Progenitor cell of endocrine pancreas (in vitro differentiated cells): ENCODE measurements at regions not wholly inside any gene's neighbourhood (a gene's known extent, or its start where the extent isn't known, plus 50 kb on each side); places are given as distances from the start of the nearest gene placed in this dataset.

Experiments used
- DNase-seq: peaks from one replicate; pipeline ENCODE4 v3.0.0; 2021; ENCODE audit warnings: low spot score; ENCODE audit not compliant: unreplicated experiment
- H3K27ac Mint-ChIP-seq: 2 replicates; pipeline ENCODE4 v1.8.0; 2021; ENCODE audit warnings: mild to moderate bottlenecking, moderate library complexity, mixed read lengths
- H3K27me3 Mint-ChIP-seq: 2 replicates; pipeline ENCODE4 v1.8.0; 2021; ENCODE audit warnings: mixed read lengths
- H3K36me3 Mint-ChIP-seq: 2 replicates; pipeline ENCODE4 v1.8.0; 2022; ENCODE audit warnings: mixed read lengths; ENCODE audit not compliant: insufficient read depth
- H3K4me1 Mint-ChIP-seq: 2 replicates; pipeline ENCODE4 v1.8.0; 2021; ENCODE audit warnings: low read depth, mixed read lengths
- H3K4me3 Mint-ChIP-seq: 2 replicates; pipeline ENCODE4 v1.8.0; 2021; ENCODE audit warnings: low read depth, mild to moderate bottlenecking, moderate library complexity, mixed read lengths
- H3K9me3 Mint-ChIP-seq: 2 replicates; pipeline ENCODE4 v1.8.0; 2021; ENCODE audit warnings: low read depth, mixed read lengths
- TF ChIP-seq, protein P1 (sequence below): fragments of 200-600 bp; sonication (generic); IDR thresholded peaks from one replicate; pipeline ENCODE4 v1.5.0; 2021; ENCODE audit warnings: antibody characterized with exemption, mild to moderate bottlenecking; ENCODE audit not compliant: unreplicated experiment

DNA sequence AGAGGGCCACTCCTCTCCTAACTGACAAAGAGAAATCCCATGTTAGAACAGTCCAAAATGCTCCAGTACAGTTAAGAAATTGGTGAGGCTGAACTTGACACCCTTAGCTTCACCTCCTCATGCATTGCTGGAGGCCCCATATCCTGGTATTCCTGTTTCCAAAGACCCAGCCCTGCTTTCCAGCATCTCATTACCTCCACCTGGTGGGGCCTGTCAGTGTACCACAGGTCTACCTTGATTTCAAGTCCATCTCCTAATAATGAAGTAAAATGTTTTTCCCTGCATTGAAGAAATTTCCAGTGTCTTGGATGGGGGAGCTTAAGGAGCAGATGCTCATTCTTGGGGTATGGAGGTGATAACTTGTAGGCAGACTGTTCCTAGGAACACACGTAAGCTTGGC lies 70.6 kb upstream of the S1PR3 start:
- Mint-ChIP-seq H3K27ac (no peak overlapping the region), H3K36me3 (peaks cover 4% of the 10 kb centered on the region), H3K9me3 (peaks cover 14% of the 10 kb centered on the region), H3K4me3 (no peak overlapping the region), H3K27me3 (peaks cover 13% of the 10 kb centered on the region), H3K4me1 (no peaks in the 10 kb centered on the region)
- no peak for DNase-seq
- TF ChIP-seq, protein P1, sequence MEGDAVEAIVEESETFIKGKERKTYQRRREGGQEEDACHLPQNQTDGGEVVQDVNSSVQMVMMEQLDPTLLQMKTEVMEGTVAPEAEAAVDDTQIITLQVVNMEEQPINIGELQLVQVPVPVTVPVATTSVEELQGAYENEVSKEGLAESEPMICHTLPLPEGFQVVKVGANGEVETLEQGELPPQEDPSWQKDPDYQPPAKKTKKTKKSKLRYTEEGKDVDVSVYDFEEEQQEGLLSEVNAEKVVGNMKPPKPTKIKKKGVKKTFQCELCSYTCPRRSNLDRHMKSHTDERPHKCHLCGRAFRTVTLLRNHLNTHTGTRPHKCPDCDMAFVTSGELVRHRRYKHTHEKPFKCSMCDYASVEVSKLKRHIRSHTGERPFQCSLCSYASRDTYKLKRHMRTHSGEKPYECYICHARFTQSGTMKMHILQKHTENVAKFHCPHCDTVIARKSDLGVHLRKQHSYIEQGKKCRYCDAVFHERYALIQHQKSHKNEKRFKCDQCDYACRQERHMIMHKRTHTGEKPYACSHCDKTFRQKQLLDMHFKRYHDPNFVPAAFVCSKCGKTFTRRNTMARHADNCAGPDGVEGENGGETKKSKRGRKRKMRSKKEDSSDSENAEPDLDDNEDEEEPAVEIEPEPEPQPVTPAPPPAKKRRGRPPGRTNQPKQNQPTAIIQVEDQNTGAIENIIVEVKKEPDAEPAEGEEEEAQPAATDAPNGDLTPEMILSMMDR: no peak

DNA sequence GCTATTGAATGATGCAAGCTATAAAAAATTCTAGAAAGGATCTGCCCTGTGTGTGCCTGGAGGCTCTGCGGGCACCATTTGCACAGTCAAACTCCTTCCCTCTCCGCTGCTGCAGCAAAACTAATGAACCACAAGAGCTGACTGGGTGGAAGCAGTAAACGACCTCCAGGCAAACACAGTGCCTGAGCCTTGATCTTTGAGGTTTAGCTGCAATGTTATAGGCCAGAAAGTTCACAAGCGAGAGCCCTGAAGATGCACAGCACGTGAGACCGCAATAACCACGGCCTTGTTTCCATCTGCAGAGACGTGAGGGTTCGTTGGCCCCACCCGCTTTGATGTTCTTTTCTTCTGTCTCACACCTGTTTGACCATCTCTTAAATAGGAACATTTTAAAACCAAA lies 69.2 kb upstream of the S1PR3 start:
- Mint-ChIP-seq H3K9me3 (peaks cover 11% of the 10 kb centered on the region), H3K4me1 (no peaks in the 10 kb centered on the region), H3K36me3 (peaks cover 4% of the 10 kb centered on the region), H3K27me3 (peaks cover 21% of the 10 kb centered on the region), H3K27ac (no peak overlapping the region), H3K4me3 (no peak overlapping the region)
- DNase-seq: no peak
- TF ChIP-seq, protein P1: no peak

GRCh38 chr9:88923092-88923491 lies 68.2 kb upstream of the S1PR3 start:
- no peak for DNase-seq
- no peak overlapping the region for H3K27ac Mint-ChIP-seq
- TF ChIP-seq, protein P1: no peak
- H3K4me1 Mint-ChIP-seq: no peaks in the 10 kb centered on the region
- peaks cover 4% of the 10 kb centered on the region for H3K36me3 Mint-ChIP-seq
- H3K27me3 Mint-ChIP-seq: peaks cover 21% of the 10 kb centered on the region
- no peak overlapping the region for H3K4me3 Mint-ChIP-seq
- peaks cover 6% of the 10 kb centered on the region for H3K9me3 Mint-ChIP-seq

GRCh38 chr9:88923653-88924288 lies 67.5 kb upstream of the S1PR3 start:
- Mint-ChIP-seq H3K27ac (no peak overlapping the region), H3K36me3 (peaks cover 4% of the 10 kb centered on the region), H3K4me3 (no peak overlapping the region), H3K4me1 (no peaks in the 10 kb centered on the region), H3K27me3 (peaks cover 21% of the 10 kb centered on the region), H3K9me3 (peaks cover 6% of the 10 kb centered on the region)
- TF ChIP-seq, protein P1: no peak
- no peak for DNase-seq

GRCh38 chr9:88925481-88925880 lies 65.8 kb upstream of the S1PR3 start:
- no peak overlapping the region for H3K27ac Mint-ChIP-seq
- H3K36me3 Mint-ChIP-seq: no peaks in the 10 kb centered on the region
- peaks cover 21% of the 10 kb centered on the region for H3K27me3 Mint-ChIP-seq
- DNase-seq: no peak
- H3K4me1 Mint-ChIP-seq: no peaks in the 10 kb centered on the region
- TF ChIP-seq, protein P1: no peak
- no peak overlapping the region for H3K4me3 Mint-ChIP-seq
- peaks cover 2% of the 10 kb centered on the region for H3K9me3 Mint-ChIP-seq
